ENCODE measurements at regions not wholly inside any gene's neighbourhood (a gene's known extent, or its start where the extent isn't known, plus 50 kb on each side); places are given as distances from the start of the nearest gene placed in this dataset.

- no peak for TF ChIP-seq FOSL1 (tag; conservative IDR thresholded peaks at IDR 0.05)
- TF ChIP-seq ZFX (CRISPR knock-in tag; IDR thresholded peaks at IDR 0.05), result no peak
- no peak for TF ChIP-seq ZFP91 (CRISPR knock-in tag; IDR thresholded peaks at IDR 0.05)
- TF ChIP-seq PATZ1 (CRISPR knock-in tag; IDR thresholded peaks at IDR 0.05; ENCODE audit: borderline replicate concordance), result no peak
- no peak for TF ChIP-seq SNAPC5 (CRISPR knock-in tag; IDR thresholded peaks at IDR 0.05)
- TF ChIP-seq CTCF (IDR thresholded peaks at IDR 0.05 in 2 of 3, conservative IDR thresholded peaks at IDR 0.05 in 1 of 3; ENCODE audit: insufficient read depth in 2 of 3, low read depth in 1 of 3, low read length in 3 of 3), result no peak
- TF ChIP-seq HMBOX1 (IDR thresholded peaks at IDR 0.05), result no peak
- TF ChIP-seq TAF9B (IDR thresholded peaks at IDR 0.05; ENCODE audit: partially characterized antibody), result no peak
- TF ChIP-seq FOXA1 (IDR thresholded peaks at IDR 0.05; ENCODE audit: borderline replicate concordance), result no peak
- no peak for TF ChIP-seq MAX (CRISPR knock-in tag; IDR thresholded peaks at IDR 0.05)
- no peak for TF ChIP-seq STAG1 (CRISPR knock-in tag; IDR thresholded peaks at IDR 0.05; ENCODE audit: borderline replicate concordance)
These were observed 320.3 kb downstream of the SFMBT2 start for GRCh38 chr10:7090529-7090928.
